ENCODE measurements at regions not wholly inside any gene's neighbourhood (a gene's known extent, or its start where the extent isn't known, plus 50 kb on each side); places are given as distances from the start of the nearest gene placed in this dataset.
"Not testable (repeated sequence)": the region's sequence is repeated elsewhere in the genome, so short reads cannot be mapped to it uniquely, and the experiment has no call there.

DNA sequence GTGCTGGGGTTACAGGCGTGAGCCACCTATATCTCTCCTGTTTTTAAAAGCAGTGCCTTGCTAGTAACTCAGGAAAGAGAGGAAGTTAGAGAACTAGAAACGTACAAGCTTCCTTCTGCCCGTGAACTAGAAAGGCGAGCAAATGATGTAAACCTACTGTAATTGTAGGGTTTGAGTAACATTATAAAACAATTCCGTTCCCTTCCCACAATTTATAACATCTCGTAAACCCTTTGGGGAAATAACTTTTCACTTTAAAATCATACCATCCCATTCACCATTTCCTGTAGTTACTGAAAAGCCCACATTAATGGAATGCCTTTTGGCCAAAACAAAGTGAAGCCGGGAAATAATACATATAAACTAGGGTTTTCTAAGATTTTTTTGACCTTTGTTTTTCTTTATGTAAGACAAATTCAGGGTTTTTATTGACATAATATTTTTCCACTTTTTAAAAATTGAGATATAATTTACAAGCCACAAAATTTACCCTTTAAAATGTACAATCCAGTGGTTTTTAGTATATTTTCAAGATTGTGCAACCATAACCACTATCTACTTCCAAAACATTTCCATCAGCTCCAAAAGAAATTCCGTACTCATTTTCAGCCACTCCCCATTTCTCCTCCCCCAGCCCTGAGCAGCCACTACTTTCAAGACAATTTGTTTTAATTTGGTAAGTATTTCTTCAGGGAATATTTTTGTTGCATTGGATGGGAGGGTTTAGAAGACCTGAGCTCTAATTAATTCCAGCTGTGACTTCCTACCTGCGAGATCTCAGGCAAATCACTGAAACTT, 175.1 kb upstream of the PDE10A start:
- Histone ChIP-seq H3K27me3 (ENCODE audit: low read length) (peaks cover 3% of the 10 kb centered on the region; the same call in 1 of the 2 replicates), H3K27ac (ENCODE audit: low read length) (no peak overlapping the region), H3K9me2 (replicated peaks; ENCODE audit: insufficient read depth, low read length) (no peaks in the 10 kb centered on the region), H3K9me3 (ENCODE audit: low read length) (no peaks in the 10 kb centered on the region), H3K79me2 (ENCODE audit: low read length) (no peaks in the 10 kb centered on the region), H4K20me1 (ENCODE audit: insufficient read depth, low read depth, low read length) (no peaks in the 10 kb centered on the region), H3K4me3 (ENCODE audit: low read length) (no peak overlapping the region), H3K9ac (ENCODE audit: low read length) (no peak overlapping the region), H3K4me1 (ENCODE audit: low read length) (no peaks in the 10 kb centered on the region), H2AFZ (ENCODE audit: low read length) (no peak overlapping the region), H3K4me2 (ENCODE audit: low read depth, low read length, poor library complexity, severe bottlenecking) (no peak overlapping the region), H3K36me3 (ENCODE audit: insufficient read depth, low read length) (no peaks in the 10 kb centered on the region)
- no peak for DNase-seq

DNA sequence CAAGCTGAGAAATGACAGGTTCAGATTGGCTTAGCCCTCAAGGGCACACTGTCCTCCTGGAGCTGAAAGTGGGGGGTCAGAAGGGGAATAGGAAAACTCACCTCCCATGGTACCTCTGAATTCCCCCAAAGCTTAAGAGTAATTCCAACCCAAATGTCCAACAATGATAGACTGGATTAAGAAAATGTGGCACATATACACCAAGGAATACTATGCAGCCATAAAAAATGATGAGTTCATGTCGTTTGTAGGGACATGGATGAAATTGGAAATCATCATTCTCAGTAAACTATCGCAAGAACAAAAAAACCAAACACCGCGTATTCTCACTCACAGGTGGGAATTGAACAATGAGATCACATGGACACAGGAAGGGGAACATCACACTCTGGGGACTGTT, 173.6 kb upstream of the PDE10A start:
- H3K9ac ChIP-seq (ENCODE audit: low read length); H4K20me1 ChIP-seq (ENCODE audit: insufficient read depth, low read depth, low read length); H3K27me3 ChIP-seq (ENCODE audit: low read length); H3K9me2 ChIP-seq (replicated peaks; ENCODE audit: insufficient read depth, low read length); H3K4me3 ChIP-seq (ENCODE audit: low read length); H3K4me2 ChIP-seq (ENCODE audit: low read depth, low read length, poor library complexity, severe bottlenecking); H3K79me2 ChIP-seq (ENCODE audit: low read length); DNase-seq; H3K27ac ChIP-seq (ENCODE audit: low read length); H2AFZ ChIP-seq (ENCODE audit: low read length); H3K36me3 ChIP-seq (ENCODE audit: insufficient read depth, low read length); H3K9me3 ChIP-seq (ENCODE audit: low read length); H3K4me1 ChIP-seq (ENCODE audit: low read length): not testable (repeated sequence)

DNA sequence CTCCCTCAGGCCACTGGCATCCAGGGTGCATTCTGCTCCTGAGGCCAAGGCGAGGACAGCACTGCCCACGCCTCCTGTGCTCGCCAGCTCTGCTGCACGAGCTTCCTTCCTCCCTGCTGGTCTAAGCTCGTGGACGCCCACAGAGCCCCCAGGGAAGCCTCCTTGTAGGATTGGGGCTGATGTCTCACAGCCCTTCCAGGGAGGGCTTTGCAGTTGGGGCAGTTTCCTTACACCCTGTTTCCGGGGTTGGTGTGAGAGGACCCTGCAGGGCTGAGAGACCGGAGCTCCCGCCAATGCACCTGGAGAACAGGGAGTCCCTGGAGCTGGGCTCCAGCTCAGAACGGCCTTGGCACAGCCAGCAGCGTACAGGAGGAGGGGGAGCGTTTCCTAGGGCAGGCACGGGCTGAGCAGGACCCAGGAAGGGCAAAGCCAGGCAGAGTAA, 172.4 kb upstream of the PDE10A start:
- H3K9ac ChIP-seq (ENCODE audit: low read length), result no peak overlapping the region
- no peaks in the 10 kb centered on the region for H3K36me3 ChIP-seq (ENCODE audit: insufficient read depth, low read length)
- H3K27me3 ChIP-seq (ENCODE audit: low read length), result peaks cover 3% of the 10 kb centered on the region; the same call in 1 of the 2 replicates
- H2AFZ ChIP-seq (ENCODE audit: low read length), result no peak overlapping the region
- H3K9me2 ChIP-seq (replicated peaks; ENCODE audit: insufficient read depth, low read length), result no peaks in the 10 kb centered on the region
- H4K20me1 ChIP-seq (ENCODE audit: insufficient read depth, low read depth, low read length), result no peaks in the 10 kb centered on the region
- no peaks in the 10 kb centered on the region for H3K9me3 ChIP-seq (ENCODE audit: low read length)
- no peak overlapping the region for H3K4me2 ChIP-seq (ENCODE audit: low read depth, low read length, poor library complexity, severe bottlenecking)
- H3K79me2 ChIP-seq (ENCODE audit: low read length), result no peaks in the 10 kb centered on the region
- H3K4me1 ChIP-seq (ENCODE audit: low read length), result no peaks in the 10 kb centered on the region
- H3K27ac ChIP-seq (ENCODE audit: low read length), result no peak overlapping the region
- H3K4me3 ChIP-seq (ENCODE audit: low read length), result no peak overlapping the region
- no peak for DNase-seq

DNA sequence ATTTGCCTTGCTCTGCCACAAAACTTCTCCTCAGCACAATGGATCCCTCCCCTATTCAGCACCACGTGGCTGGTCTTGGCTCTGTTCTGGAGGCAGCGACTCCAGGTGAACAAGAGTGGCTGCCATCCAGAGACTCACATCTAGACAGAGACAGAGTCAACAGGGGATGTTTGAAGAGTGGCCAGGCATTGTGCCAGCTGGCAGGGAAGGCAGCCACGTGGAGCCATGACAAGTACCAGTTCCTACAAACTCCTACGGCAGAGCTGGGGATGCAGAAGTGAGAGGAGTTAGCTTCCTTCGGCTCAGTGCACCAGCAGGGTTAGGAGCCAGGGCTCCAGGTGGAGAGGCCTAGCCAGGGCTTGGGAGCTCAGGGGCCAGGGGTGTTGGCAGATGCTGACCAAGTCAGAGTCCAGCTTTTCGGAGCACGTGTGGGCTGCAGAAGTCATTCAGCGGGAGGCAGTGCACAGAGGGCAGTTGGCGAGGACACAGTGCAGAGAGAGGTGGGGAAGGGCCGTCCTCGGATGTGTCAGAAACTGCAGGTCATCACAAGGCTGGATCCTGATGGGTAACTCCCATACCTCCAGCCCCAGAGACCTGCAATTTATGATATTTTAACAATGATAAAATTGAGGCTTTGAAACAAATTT, 171.7 kb upstream of the PDE10A start:
- peaks cover 3% of the 10 kb centered on the region; the same call in 1 of the 2 replicates for H3K27me3 ChIP-seq (ENCODE audit: low read length)
- DNase-seq, result peak; percentile 17
- no peak overlapping the region for H3K9ac ChIP-seq (ENCODE audit: low read length)
- no peaks in the 10 kb centered on the region for H4K20me1 ChIP-seq (ENCODE audit: insufficient read depth, low read depth, low read length)
- H2AFZ ChIP-seq (ENCODE audit: low read length), result no peak overlapping the region
- H3K4me3 ChIP-seq (ENCODE audit: low read length), result no peak overlapping the region
- H3K4me2 ChIP-seq (ENCODE audit: low read depth, low read length, poor library complexity, severe bottlenecking), result no peak overlapping the region
- no peaks in the 10 kb centered on the region for H3K9me3 ChIP-seq (ENCODE audit: low read length)
- H3K9me2 ChIP-seq (replicated peaks; ENCODE audit: insufficient read depth, low read length), result no peaks in the 10 kb centered on the region
- H3K36me3 ChIP-seq (ENCODE audit: insufficient read depth, low read length), result no peaks in the 10 kb centered on the region
- H3K79me2 ChIP-seq (ENCODE audit: low read length), result no peaks in the 10 kb centered on the region
- H3K4me1 ChIP-seq (ENCODE audit: low read length), result no peaks in the 10 kb centered on the region
- H3K27ac ChIP-seq (ENCODE audit: low read length), result no peak overlapping the region

DNA sequence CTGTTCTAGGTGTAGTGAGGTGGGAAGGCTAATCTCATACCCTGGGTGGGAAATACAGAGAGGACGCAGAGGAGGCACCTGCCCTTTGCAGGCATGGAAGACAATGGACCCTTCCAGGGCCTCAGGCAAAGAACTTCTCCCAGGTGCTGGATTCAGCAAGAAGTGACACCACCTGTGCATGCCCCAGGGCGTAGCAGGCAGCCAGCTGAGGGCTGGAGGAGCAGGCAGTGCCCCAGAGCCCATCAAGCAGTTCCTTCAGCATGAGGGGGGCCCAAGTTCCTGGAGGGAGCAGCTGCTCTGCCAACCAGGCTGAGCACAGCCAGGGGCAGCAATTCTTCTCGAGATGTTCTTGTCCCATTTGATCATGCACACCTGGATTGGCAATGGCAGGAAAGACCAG, 170.3 kb upstream of the PDE10A start:
- no peaks in the 10 kb centered on the region for H3K9me2 ChIP-seq (replicated peaks; ENCODE audit: insufficient read depth, low read length)
- no peak overlapping the region for H2AFZ ChIP-seq (ENCODE audit: low read length)
- H3K36me3 ChIP-seq (ENCODE audit: insufficient read depth, low read length), result no peaks in the 10 kb centered on the region
- no peak overlapping the region for H3K4me2 ChIP-seq (ENCODE audit: low read depth, low read length, poor library complexity, severe bottlenecking)
- no peaks in the 10 kb centered on the region for H3K27me3 ChIP-seq (ENCODE audit: low read length)
- no peak overlapping the region for H3K27ac ChIP-seq (ENCODE audit: low read length)
- no peaks in the 10 kb centered on the region for H3K9me3 ChIP-seq (ENCODE audit: low read length)
- no peak overlapping the region for H3K9ac ChIP-seq (ENCODE audit: low read length)
- no peak for DNase-seq
- H3K4me1 ChIP-seq (ENCODE audit: low read length), result no peaks in the 10 kb centered on the region
- H3K79me2 ChIP-seq (ENCODE audit: low read length), result no peaks in the 10 kb centered on the region
- no peaks in the 10 kb centered on the region for H4K20me1 ChIP-seq (ENCODE audit: insufficient read depth, low read depth, low read length)
- no peak overlapping the region for H3K4me3 ChIP-seq (ENCODE audit: low read length)

DNA sequence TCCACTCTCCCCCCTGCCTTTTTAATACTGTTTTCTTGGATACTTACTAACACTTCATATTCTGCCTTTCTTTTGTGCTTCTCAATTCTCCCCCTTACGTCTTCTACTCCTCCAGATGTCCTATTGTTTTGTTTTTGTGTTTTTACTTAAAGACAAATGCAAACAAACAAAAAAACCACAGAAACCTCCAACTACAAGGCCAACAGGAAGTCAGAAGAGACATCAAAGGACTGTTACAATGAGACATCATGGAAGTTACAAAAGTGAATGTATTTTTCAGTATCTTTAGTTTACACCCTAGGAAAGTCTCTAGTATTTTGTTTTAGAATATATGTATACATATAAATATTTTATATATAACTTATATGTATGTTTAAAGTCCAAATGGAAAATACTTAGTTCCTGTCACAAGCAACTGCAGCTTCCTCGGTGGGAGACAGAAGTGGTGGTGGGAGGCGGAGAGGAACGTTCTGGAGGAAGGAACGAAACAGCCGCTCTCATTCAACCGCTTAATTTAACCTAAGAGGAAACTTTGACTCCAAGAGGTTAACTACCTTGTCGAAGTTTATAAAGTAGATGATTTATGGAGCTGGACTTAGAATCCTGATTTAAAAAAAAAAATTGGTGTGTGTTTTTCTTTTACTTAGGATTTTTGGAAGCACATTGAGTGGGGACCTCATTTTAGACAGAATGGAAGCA, 168.9 kb upstream of the PDE10A start:
- Histone ChIP-seq H3K27ac (ENCODE audit: low read length) (no peak overlapping the region), H3K79me2 (ENCODE audit: low read length) (no peaks in the 10 kb centered on the region), H3K27me3 (ENCODE audit: low read length) (no peaks in the 10 kb centered on the region), H3K4me1 (ENCODE audit: low read length) (no peaks in the 10 kb centered on the region), H4K20me1 (ENCODE audit: insufficient read depth, low read depth, low read length) (no peaks in the 10 kb centered on the region), H3K4me2 (ENCODE audit: low read depth, low read length, poor library complexity, severe bottlenecking) (no peak overlapping the region), H3K9me3 (ENCODE audit: low read length) (no peaks in the 10 kb centered on the region), H2AFZ (ENCODE audit: low read length) (no peak overlapping the region), H3K4me3 (ENCODE audit: low read length) (no peak overlapping the region), H3K9me2 (replicated peaks; ENCODE audit: insufficient read depth, low read length) (no peaks in the 10 kb centered on the region), H3K9ac (ENCODE audit: low read length) (no peak overlapping the region), H3K36me3 (ENCODE audit: insufficient read depth, low read length) (no peaks in the 10 kb centered on the region)
- DNase-seq, result peak; percentile 6

DNA sequence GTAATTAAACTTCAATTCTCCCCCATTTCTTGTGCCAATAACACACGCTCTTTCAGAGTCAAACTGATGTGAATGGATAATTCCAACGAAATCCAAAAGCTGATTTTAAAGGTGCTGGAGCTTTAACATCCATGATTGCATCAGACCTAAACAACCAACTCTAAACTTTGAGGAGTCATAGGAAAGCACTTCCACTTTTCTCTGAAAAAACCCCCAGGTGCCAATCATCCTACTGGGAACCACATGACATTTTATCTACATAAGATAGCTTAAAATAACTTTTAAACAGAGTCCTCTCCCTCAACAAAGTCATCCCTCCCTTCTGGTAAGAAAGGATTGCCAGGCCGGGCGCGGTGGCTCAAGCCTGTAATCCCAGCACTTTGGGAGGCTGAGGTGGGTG, 167.7 kb upstream of the PDE10A start:
- H3K36me3 ChIP-seq (ENCODE audit: insufficient read depth, low read length), result no peaks in the 10 kb centered on the region
- H3K4me2 ChIP-seq (ENCODE audit: low read depth, low read length, poor library complexity, severe bottlenecking), result no peak overlapping the region
- no peak overlapping the region for H3K27ac ChIP-seq (ENCODE audit: low read length)
- H3K27me3 ChIP-seq (ENCODE audit: low read length), result no peaks in the 10 kb centered on the region
- H3K4me1 ChIP-seq (ENCODE audit: low read length), result no peaks in the 10 kb centered on the region
- H4K20me1 ChIP-seq (ENCODE audit: insufficient read depth, low read depth, low read length), result no peaks in the 10 kb centered on the region
- no peaks in the 10 kb centered on the region for H3K79me2 ChIP-seq (ENCODE audit: low read length)
- DNase-seq, result peak; percentile 5
- H3K9ac ChIP-seq (ENCODE audit: low read length), result no peak overlapping the region
- no peaks in the 10 kb centered on the region for H3K9me2 ChIP-seq (replicated peaks; ENCODE audit: insufficient read depth, low read length)
- no peak overlapping the region for H2AFZ ChIP-seq (ENCODE audit: low read length)
- H3K4me3 ChIP-seq (ENCODE audit: low read length), result no peak overlapping the region
- no peaks in the 10 kb centered on the region for H3K9me3 ChIP-seq (ENCODE audit: low read length)

DNA sequence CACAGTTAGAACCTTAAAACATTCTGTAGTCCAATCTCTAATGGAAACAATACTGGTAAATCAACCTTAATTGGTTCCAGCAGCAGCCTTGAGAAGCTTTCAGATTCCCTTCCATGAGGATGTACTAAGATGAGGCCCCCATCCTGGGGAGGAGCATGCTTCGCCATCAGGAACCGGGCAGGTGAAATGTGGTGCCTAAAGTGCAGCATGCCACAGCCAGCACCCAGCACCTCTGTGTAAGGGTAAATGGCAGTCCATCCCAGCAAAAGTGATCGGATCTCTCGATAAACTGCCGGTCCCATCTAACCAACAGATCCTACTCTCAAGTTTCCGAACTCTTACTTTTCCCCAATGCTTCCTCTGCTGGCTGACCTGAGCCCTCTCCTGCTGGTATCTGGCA, 166.3 kb upstream of the PDE10A start:
- Histone ChIP-seq H3K4me1 (ENCODE audit: low read length) (no peaks in the 10 kb centered on the region), H3K4me3 (ENCODE audit: low read length) (no peak overlapping the region), H3K27me3 (ENCODE audit: low read length) (no peaks in the 10 kb centered on the region), H3K36me3 (ENCODE audit: insufficient read depth, low read length) (no peaks in the 10 kb centered on the region), H2AFZ (ENCODE audit: low read length) (no peak overlapping the region), H3K79me2 (ENCODE audit: low read length) (no peaks in the 10 kb centered on the region), H3K9me3 (ENCODE audit: low read length) (no peaks in the 10 kb centered on the region), H3K9me2 (replicated peaks; ENCODE audit: insufficient read depth, low read length) (no peaks in the 10 kb centered on the region), H3K4me2 (ENCODE audit: low read depth, low read length, poor library complexity, severe bottlenecking) (no peak overlapping the region), H4K20me1 (ENCODE audit: insufficient read depth, low read depth, low read length) (no peaks in the 10 kb centered on the region), H3K27ac (ENCODE audit: low read length) (no peak overlapping the region), H3K9ac (ENCODE audit: low read length) (no peak overlapping the region)
- DNase-seq, result no peak
